A549 (cell line): ENCODE measurements at regions not wholly inside any gene's neighbourhood (a gene's known extent, or its start where the extent isn't known, plus 50 kb on each side); places are given as distances from the start of the nearest gene placed in this dataset.

Source experiments
- ATAC-seq, 2 experiments: fragments of 200-7000 bp in 1 of 2; fragments of >200 bp in 1 of 2; cut with Nextera tagmentation in 1 of 2; cut with Tn5 transposase in 1 of 2; 3 replicates each; pipeline versions ENCODE4 v1.8.0 to v1.9.1; 2018 to 2020; ENCODE audit warnings: mild to moderate bottlenecking in 1 of 2, moderate library complexity in 1 of 2
- CTCF ChIA-PET: fragments of 300-600 bp; sonication (Branson Sonifier 250); formaldehyde crosslinking; extraction: SDS; loops from one replicate; lab custom pipeline; 2021; ENCODE audit warnings: antibody characterized with exemption, inconsistent platforms; lab: Yijun Ruan, JAX
- POLR2A ChIA-PET: fragments of 350-600 bp; formaldehyde crosslinking; extraction: SDS; loops from one replicate; lab custom pipeline; 2021; ENCODE audit warnings: antibody characterized with exemption, inconsistent platforms; lab: Yijun Ruan, JAX
- DNase-seq, 2 experiments: peaks; one replicate each; pipeline versions ENCODE4 v3.0.0 to v3.0.0-alpha.2; 2011 to 2016; ENCODE audit warnings: low read depth in 1 of 2, low spot score in 1 of 2
- FAIRE-seq: peaks from 2 replicates; lab custom pipeline; 2011; peaks lifted over from hg19 to GRCh38; lab: Jason Lieb, UNC
- H3K27ac ChIP-seq, 2 experiments: fragments of >200 bp; sonication (Bioruptor Twin); formaldehyde crosslinking; 3 replicates each; pipeline ENCODE4 v1.5.1; 2016 to 2017
- H3K4me1 ChIP-seq: fragments of >200 bp; sonication (Bioruptor Twin); formaldehyde crosslinking; 3 replicates; pipeline ENCODE4 v1.6.1; 2016
- H3K4me2 ChIP-seq: fragments of >200 bp; sonication (Bioruptor Twin); formaldehyde crosslinking; 3 replicates; pipeline ENCODE4 v1.6.1; 2016
- H3K4me3 ChIP-seq: fragments of >200 bp; sonication (Bioruptor Twin); formaldehyde crosslinking; 3 replicates; pipeline ENCODE4 v1.5.1; 2016
- H3K9me3 ChIP-seq: fragments of >200 bp; sonication (Bioruptor Twin); formaldehyde crosslinking; 3 replicates; pipeline ENCODE4 v1.6.1; 2016
- ATOH8 ChIP-seq: fragments of 250-450 bp; sonication (Bioruptor Pico); IDR thresholded peaks from 2 replicates; pipeline ENCODE4 v1.5.0; 2020; ENCODE audit warnings: low read depth, mild to moderate bottlenecking, moderate library complexity
- CBX2 ChIP-seq: fragments of 200-600 bp; sonication (generic); IDR thresholded peaks from 2 replicates; pipeline ENCODE4 v1.6.1; 2016; ENCODE audit warnings: low read depth, mild to moderate bottlenecking, borderline replicate concordance
- CBX8 ChIP-seq: fragments of 200-600 bp; sonication (generic); IDR thresholded peaks from 2 replicates; pipeline ENCODE4 v1.6.1; 2016
- EP300 ChIP-seq, 2 experiments: fragments of >200 bp; sonication (Bioruptor Twin); formaldehyde crosslinking; IDR thresholded peaks; 2 replicates in 1 of 2; 3 replicates in 1 of 2; pipeline ENCODE4 v1.6.1; 2016 to 2017
- ESRRA ChIP-seq: fragments of 150-350 bp; IDR thresholded peaks from 2 replicates; pipeline ENCODE4 v1.6.1; 2014; ENCODE audit warnings: mild to moderate bottlenecking, low read length, borderline replicate concordance
- GATA3 ChIP-seq: IDR thresholded peaks from 2 replicates; pipeline ENCODE4 v1.6.1; 2012; ENCODE audit warnings: borderline replicate concordance
- HDAC2 ChIP-seq: fragments of 200-600 bp; sonication (generic); IDR thresholded peaks from 2 replicates; pipeline ENCODE4 v1.6.1; 2016
- HES2 ChIP-seq: fragments of >200 bp; sonication (Bioruptor Twin); formaldehyde crosslinking; IDR thresholded peaks from 2 replicates; pipeline ENCODE4 v1.6.1; 2016
- HEYL ChIP-seq: fragments of 250-450 bp; sonication (Bioruptor Pico); IDR thresholded peaks from 2 replicates; pipeline ENCODE4 v1.8.0; 2021; ENCODE audit warnings: mild to moderate bottlenecking, moderate library complexity
- HMGXB4 ChIP-seq: fragments of 250-450 bp; sonication (Bioruptor Pico); IDR thresholded peaks from 2 replicates; pipeline ENCODE4 v1.5.0; 2021; ENCODE audit warnings: mild to moderate bottlenecking, moderate library complexity, borderline replicate concordance
- HOXA7 ChIP-seq: fragments of 250-450 bp; sonication (Bioruptor Pico); IDR thresholded peaks from 2 replicates; pipeline ENCODE4 v1.5.0; 2020; ENCODE audit warnings: mild to moderate bottlenecking, moderate library complexity
- JUNB ChIP-seq: fragments of >200 bp; sonication (Bioruptor Twin); formaldehyde crosslinking; IDR thresholded peaks from 2 replicates; pipeline ENCODE4 v1.6.1; 2016
- KDM5A ChIP-seq: fragments of 200-600 bp; sonication (generic); IDR thresholded peaks from 2 replicates; pipeline ENCODE4 v1.6.1; 2016; ENCODE audit warnings: antibody characterized with exemption, mild to moderate bottlenecking
- NFE2L2 ChIP-seq: fragments of 150-350 bp; conservative IDR thresholded peaks from 2 replicates; pipeline ENCODE4 v1.6.1; 2014; ENCODE audit warnings: low read length
- NPAS2 ChIP-seq: fragments of 250-450 bp; sonication (Bioruptor Pico); IDR thresholded peaks from 2 replicates; pipeline ENCODE4 v1.8.0; 2022; ENCODE audit warnings: mild to moderate bottlenecking, moderate library complexity, borderline replicate concordance
- RFX5 ChIP-seq: fragments of 450-650 bp; IDR thresholded peaks from 2 replicates; pipeline ENCODE4 v1.7.1; 2014; ENCODE audit warnings: antibody characterized with exemption, mild to moderate bottlenecking, moderate library complexity
- TFCP2L1 ChIP-seq: fragments of 250-450 bp; sonication (Bioruptor Pico); IDR thresholded peaks from 2 replicates; pipeline ENCODE4 v1.5.0; 2021; ENCODE audit warnings: mild to moderate bottlenecking
- ZNF302 ChIP-seq: fragments of 250-450 bp; sonication (Bioruptor Pico); IDR thresholded peaks from 2 replicates; pipeline ENCODE4 v1.9.0; 2021; ENCODE audit warnings: inconsistent platforms, mild to moderate bottlenecking, moderate library complexity
- ZSCAN20 ChIP-seq: fragments of 250-450 bp; sonication (Bioruptor Pico); IDR thresholded peaks from 2 replicates; pipeline ENCODE4 v1.8.0; 2022; ENCODE audit warnings: mild to moderate bottlenecking, moderate library complexity
- WGBS: methylation state at CpG from one replicate; pipeline ENCODE4 v1.1.6; 2017; ENCODE audit errors: missing lambda C conversion rate; 5-methylcytosine and 5-hydroxymethylcytosine counted together

- ChIA-PET CTCF (no interaction called here), POLR2A (no interaction called here)
- no peak for DNase-seq
- no peaks in the 10 kb centered on the region for H3K9me3 ChIP-seq
- FAIRE-seq, result no peak
- 90% methylated on average over 5 of the region's 5 CpGs for WGBS
- no peak for ATAC-seq
- H3K27ac ChIP-seq, result no peak overlapping the region
- TF ChIP-seq HMGXB4 (CRISPR knock-in tag), result no peak
- no peak for TF ChIP-seq ZSCAN20 (CRISPR knock-in tag)
- TF ChIP-seq NFE2L2, result no peak
- no peak for TF ChIP-seq JUNB
- no peak for TF ChIP-seq NPAS2
- TF ChIP-seq ATOH8 (CRISPR knock-in tag), result no peak
- no peak for TF ChIP-seq HEYL (CRISPR knock-in tag)
- TF ChIP-seq KDM5A, result no peak
- no peak for TF ChIP-seq TFCP2L1 (CRISPR knock-in tag)
- TF ChIP-seq RFX5, result no peak
- TF ChIP-seq GATA3, result no peak
- no peak for TF ChIP-seq HES2
- TF ChIP-seq HDAC2, result no peak
- no peak overlapping the region for H3K4me3 ChIP-seq
- no peak overlapping the region for H3K4me2 ChIP-seq
- H3K4me1 ChIP-seq, result no peaks in the 10 kb centered on the region
These were observed 406.6 kb upstream of the AMELY start for GRCh38 chrY:7318122-7318521.

- H3K4me1 ChIP-seq, result no peaks in the 10 kb centered on the region
- no peak overlapping the region for H3K4me2 ChIP-seq
- ATAC-seq, result no peak
- ChIA-PET POLR2A (no interaction called here), CTCF (no interaction called here)
- FAIRE-seq, result no peak
- WGBS, result 76% methylated on average over 3 of the region's 3 CpGs
- no peak overlapping the region for H3K27ac ChIP-seq
- no peak overlapping the region for H3K4me3 ChIP-seq
- no peak for DNase-seq
- no peaks in the 10 kb centered on the region for H3K9me3 ChIP-seq
- TF ChIP-seq HMGXB4 (CRISPR knock-in tag), result no peak
- TF ChIP-seq ZNF302, result no peak
- no peak for TF ChIP-seq EP300 (IDR thresholded peaks at IDR 0.05)
- no peak for TF ChIP-seq JUNB
- no peak for TF ChIP-seq CBX8
- TF ChIP-seq ESRRA, result no peak
- no peak for TF ChIP-seq HOXA7
- no peak for TF ChIP-seq CBX2
- TF ChIP-seq HDAC2, result no peak
- no peak for TF ChIP-seq HES2
- TF ChIP-seq ATOH8 (CRISPR knock-in tag), result no peak
- TF ChIP-seq GATA3, result no peak
These were observed 406.0 kb upstream of the AMELY start for GRCh38 chrY:7317571-7317970.
